Neural cell (in vitro differentiated cells): ENCODE measurements at regions not wholly inside any gene's neighbourhood (a gene's known extent, or its start where the extent isn't known, plus 50 kb on each side); places are given as distances from the start of the nearest gene placed in this dataset.

ENCODE experiments used
- H2AFZ ChIP-seq: fragments of 200-600, 300-800 bp; sonication (generic), shearing (Covaris generic); 2 replicates; pipeline ENCODE4 v1.6.0; 2014; ENCODE audit warnings: low read depth, mild to moderate bottlenecking, antibody characterized with exemption, low read length, moderate library complexity
- H3F3A ChIP-seq: fragments of 200-600 bp; shearing (Covaris generic); 2 replicates; pipeline ENCODE4 v1.6.1; 2016; ENCODE audit warnings: mild to moderate bottlenecking, moderate library complexity, mixed read lengths, antibody characterized with exemption, low read length; ENCODE audit not compliant: insufficient read depth, poor library complexity, severe bottlenecking
- H3K27ac ChIP-seq: fragments of 200-600, 300-800 bp; sonication (generic), shearing (Covaris generic); 2 replicates; pipeline ENCODE4 v1.5.1; 2014; ENCODE audit warnings: mild to moderate bottlenecking, low read length, moderate library complexity
- H3K27me3 ChIP-seq: fragments of 300-800, 200-600 bp; sonication (generic), shearing (Covaris generic); 2 replicates; pipeline ENCODE4 v1.6.0; 2014; ENCODE audit warnings: mild to moderate bottlenecking, low read depth, low read length, moderate library complexity; ENCODE audit not compliant: insufficient read depth
- H3K36me3 ChIP-seq: fragments of 300-800, 200-600 bp; sonication (generic), shearing (Covaris generic); 2 replicates; pipeline ENCODE4 v1.5.1; 2014; ENCODE audit warnings: mild to moderate bottlenecking, antibody characterized with exemption, low read length, moderate library complexity; ENCODE audit not compliant: insufficient read depth
- H3K4me2 ChIP-seq: fragments of 300-800, 200-600 bp; sonication (generic), shearing (Covaris generic); 2 replicates; pipeline ENCODE4 v1.6.0; 2014; ENCODE audit warnings: mild to moderate bottlenecking, low read length
- H3K4me3 ChIP-seq: fragments of 300-800, 200-600 bp; sonication (generic), shearing (Covaris generic); 2 replicates; pipeline ENCODE4 v1.5.1; 2014; ENCODE audit warnings: mild to moderate bottlenecking, low read length, moderate library complexity
- H3K79me2 ChIP-seq: fragments of 200-600 bp; shearing (Covaris generic); replicated peaks from 2 replicates; pipeline ENCODE4 v1.6.0; 2014; ENCODE audit warnings: mild to moderate bottlenecking, low read length, moderate library complexity; ENCODE audit not compliant: insufficient read depth
- H3K9ac ChIP-seq: fragments of 300-800, 200-600 bp; sonication (generic), shearing (Covaris generic); 2 replicates; pipeline ENCODE4 v1.6.1; 2016; ENCODE audit warnings: mild to moderate bottlenecking, low read length, mixed read lengths
- H3K9me2 ChIP-seq: fragments of 200-600 bp; shearing (Covaris generic); 2 replicates; pipeline ENCODE4 v1.6.1; 2016; ENCODE audit warnings: mild to moderate bottlenecking, low read length, mixed read lengths; ENCODE audit not compliant: insufficient read depth
- H3K9me3 ChIP-seq: fragments of 200-600, 300-800 bp; sonication (generic), shearing (Covaris generic); 2 replicates; pipeline ENCODE4 v1.6.1; 2016; ENCODE audit warnings: mild to moderate bottlenecking, mixed run types, low read length, moderate library complexity, mixed read lengths
- H4K20me1 ChIP-seq: fragments of 200-600 bp; shearing (Covaris generic); 2 replicates; pipeline ENCODE4 v1.6.1; 2016; ENCODE audit warnings: mild to moderate bottlenecking, mixed run types; ENCODE audit not compliant: insufficient read depth
- EP300 ChIP-seq: fragments of 450-650 bp; conservative IDR thresholded peaks from 2 replicates; pipeline ENCODE4 v1.6.1; 2014; ENCODE audit warnings: antibody characterized with exemption, mild to moderate bottlenecking, moderate library complexity; ENCODE audit not compliant: poor library complexity, severe bottlenecking
- EZH2 ChIP-seq: fragments of 200-600, 300-800 bp; shearing (Covaris generic), sonication (generic); IDR thresholded peaks from 2 replicates; pipeline ENCODE4 v1.6.1; 2014; ENCODE audit warnings: antibody characterized with exemption, low read length, borderline replicate concordance, mild to moderate bottlenecking; ENCODE audit not compliant: insufficient read depth, poor library complexity, severe bottlenecking
- MXI1 ChIP-seq: fragments of 450-650 bp; conservative IDR thresholded peaks from 2 replicates; pipeline ENCODE4 v1.6.1; 2014; ENCODE audit warnings: antibody characterized with exemption, mild to moderate bottlenecking; ENCODE audit not compliant: poor library complexity, severe bottlenecking
- POLR2AphosphoS5 ChIP-seq: IDR thresholded peaks from 2 replicates; pipeline ENCODE4 v1.6.1; 2012
- RAD21 ChIP-seq: fragments of 450-650 bp; conservative IDR thresholded peaks from 2 replicates; pipeline ENCODE4 v1.6.1; 2014; ENCODE audit warnings: antibody characterized with exemption, mild to moderate bottlenecking, moderate library complexity
- SMC3 ChIP-seq: fragments of 450-650 bp; conservative IDR thresholded peaks from 2 replicates; pipeline ENCODE4 v1.6.1; 2014; ENCODE audit warnings: antibody characterized with exemption, mild to moderate bottlenecking, moderate library complexity; ENCODE audit not compliant: poor library complexity
- TAF1 ChIP-seq: IDR thresholded peaks from 2 replicates; pipeline ENCODE4 v1.6.1; 2012; ENCODE audit warnings: low read depth
- TF ChIP-seq, protein P1 (sequence below): IDR thresholded peaks from 2 replicates; pipeline ENCODE4 v1.6.1; 2012; ENCODE audit warnings: borderline replicate concordance
- TF ChIP-seq, protein P2 (sequence below): fragments of 450-650 bp; IDR thresholded peaks from 2 replicates; pipeline ENCODE4 v1.5.1; 2014; ENCODE audit warnings: antibody characterized with exemption, mild to moderate bottlenecking, moderate library complexity; ENCODE audit not compliant: poor library complexity, severe bottlenecking

DNA sequence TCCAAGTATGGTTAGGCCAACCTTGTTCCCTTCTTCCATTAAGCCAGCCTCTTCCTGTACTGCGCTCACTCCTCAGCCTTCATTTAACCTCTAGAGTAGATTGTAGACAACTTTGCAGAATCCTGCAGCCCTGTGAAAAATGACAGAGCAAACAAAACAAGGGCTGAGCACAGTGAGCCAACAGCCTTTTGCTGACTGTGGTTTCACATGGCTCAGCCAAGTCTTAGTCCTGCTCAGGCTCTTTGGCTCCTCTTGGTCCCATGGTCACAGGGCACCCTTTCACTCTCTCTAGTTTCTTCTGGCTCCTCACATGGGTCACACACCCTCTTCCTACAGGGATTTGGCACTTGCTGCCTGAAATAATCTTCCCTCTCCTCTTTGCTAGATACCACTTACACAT is 900.3 kb downstream of the CCSER2 start:
- TF ChIP-seq, protein P1, sequence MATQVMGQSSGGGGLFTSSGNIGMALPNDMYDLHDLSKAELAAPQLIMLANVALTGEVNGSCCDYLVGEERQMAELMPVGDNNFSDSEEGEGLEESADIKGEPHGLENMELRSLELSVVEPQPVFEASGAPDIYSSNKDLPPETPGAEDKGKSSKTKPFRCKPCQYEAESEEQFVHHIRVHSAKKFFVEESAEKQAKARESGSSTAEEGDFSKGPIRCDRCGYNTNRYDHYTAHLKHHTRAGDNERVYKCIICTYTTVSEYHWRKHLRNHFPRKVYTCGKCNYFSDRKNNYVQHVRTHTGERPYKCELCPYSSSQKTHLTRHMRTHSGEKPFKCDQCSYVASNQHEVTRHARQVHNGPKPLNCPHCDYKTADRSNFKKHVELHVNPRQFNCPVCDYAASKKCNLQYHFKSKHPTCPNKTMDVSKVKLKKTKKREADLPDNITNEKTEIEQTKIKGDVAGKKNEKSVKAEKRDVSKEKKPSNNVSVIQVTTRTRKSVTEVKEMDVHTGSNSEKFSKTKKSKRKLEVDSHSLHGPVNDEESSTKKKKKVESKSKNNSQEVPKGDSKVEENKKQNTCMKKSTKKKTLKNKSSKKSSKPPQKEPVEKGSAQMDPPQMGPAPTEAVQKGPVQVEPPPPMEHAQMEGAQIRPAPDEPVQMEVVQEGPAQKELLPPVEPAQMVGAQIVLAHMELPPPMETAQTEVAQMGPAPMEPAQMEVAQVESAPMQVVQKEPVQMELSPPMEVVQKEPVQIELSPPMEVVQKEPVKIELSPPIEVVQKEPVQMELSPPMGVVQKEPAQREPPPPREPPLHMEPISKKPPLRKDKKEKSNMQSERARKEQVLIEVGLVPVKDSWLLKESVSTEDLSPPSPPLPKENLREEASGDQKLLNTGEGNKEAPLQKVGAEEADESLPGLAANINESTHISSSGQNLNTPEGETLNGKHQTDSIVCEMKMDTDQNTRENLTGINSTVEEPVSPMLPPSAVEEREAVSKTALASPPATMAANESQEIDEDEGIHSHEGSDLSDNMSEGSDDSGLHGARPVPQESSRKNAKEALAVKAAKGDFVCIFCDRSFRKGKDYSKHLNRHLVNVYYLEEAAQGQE = no peak
- TF ChIP-seq POLR2AphosphoS5 (no peak), EZH2 (no peak), EP300 (no peak), TAF1 (no peak), RAD21 (no peak), SMC3 (no peak), MXI1 (no peak)
- TF ChIP-seq, protein P2, sequence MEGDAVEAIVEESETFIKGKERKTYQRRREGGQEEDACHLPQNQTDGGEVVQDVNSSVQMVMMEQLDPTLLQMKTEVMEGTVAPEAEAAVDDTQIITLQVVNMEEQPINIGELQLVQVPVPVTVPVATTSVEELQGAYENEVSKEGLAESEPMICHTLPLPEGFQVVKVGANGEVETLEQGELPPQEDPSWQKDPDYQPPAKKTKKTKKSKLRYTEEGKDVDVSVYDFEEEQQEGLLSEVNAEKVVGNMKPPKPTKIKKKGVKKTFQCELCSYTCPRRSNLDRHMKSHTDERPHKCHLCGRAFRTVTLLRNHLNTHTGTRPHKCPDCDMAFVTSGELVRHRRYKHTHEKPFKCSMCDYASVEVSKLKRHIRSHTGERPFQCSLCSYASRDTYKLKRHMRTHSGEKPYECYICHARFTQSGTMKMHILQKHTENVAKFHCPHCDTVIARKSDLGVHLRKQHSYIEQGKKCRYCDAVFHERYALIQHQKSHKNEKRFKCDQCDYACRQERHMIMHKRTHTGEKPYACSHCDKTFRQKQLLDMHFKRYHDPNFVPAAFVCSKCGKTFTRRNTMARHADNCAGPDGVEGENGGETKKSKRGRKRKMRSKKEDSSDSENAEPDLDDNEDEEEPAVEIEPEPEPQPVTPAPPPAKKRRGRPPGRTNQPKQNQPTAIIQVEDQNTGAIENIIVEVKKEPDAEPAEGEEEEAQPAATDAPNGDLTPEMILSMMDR = no peak
- H3F3A ChIP-seq = no peaks in the 10 kb centered on the region

DNA sequence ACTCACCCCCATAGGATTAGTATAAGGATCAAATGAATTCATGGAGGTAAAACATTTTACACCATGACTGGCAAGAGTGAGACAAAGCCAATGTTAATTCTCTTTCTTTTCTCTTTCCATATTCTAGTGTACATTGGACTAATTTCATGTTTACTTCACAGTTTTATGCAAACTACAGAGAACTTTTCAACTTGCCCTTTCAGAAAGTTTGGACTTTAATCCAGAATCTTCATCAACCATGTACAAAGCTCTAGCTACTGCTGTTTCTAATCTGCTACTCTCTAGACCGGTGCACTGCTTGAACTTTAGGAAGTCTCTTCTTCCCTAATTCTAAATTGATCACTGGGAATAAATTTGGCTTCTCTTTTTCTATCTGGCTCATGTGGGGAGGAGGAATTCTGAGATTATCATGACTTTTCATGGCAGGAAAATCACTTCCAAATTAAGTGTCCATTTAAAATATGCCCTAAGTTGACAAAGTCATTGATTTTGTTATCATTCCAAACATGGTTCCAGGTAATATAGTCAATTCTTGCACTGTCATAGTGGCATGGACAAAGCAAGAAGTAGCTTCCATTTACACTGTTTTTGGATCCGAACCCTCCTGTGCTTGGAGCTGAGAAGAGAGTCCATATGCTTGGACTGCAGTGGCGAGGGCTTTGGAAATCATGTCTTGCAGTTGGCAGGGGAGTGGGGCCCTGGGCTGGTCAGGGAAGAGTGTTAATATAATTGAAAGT is 903.3 kb downstream of the CCSER2 start:
- H3K4me3 ChIP-seq = no peak overlapping the region
- no peaks in the 10 kb centered on the region for H3K9me3 ChIP-seq
- no peak overlapping the region for H2AFZ ChIP-seq
- H4K20me1 ChIP-seq = no peaks in the 10 kb centered on the region
- no peak overlapping the region for H3K27ac ChIP-seq
- no peaks in the 10 kb centered on the region for H3K36me3 ChIP-seq
- no peak overlapping the region for H3K9ac ChIP-seq
- H3F3A ChIP-seq = no peaks in the 10 kb centered on the region
- no peaks in the 10 kb centered on the region for H3K27me3 ChIP-seq
- H3K79me2 ChIP-seq = no peaks in the 10 kb centered on the region
- no peak for TF ChIP-seq RAD21
- no peak for TF ChIP-seq POLR2AphosphoS5
- TF ChIP-seq EP300 = no peak
- TF ChIP-seq TAF1 = no peak
- TF ChIP-seq MXI1 = no peak
- TF ChIP-seq, protein P2 = no peak
- no peak for TF ChIP-seq EZH2
- no peak for TF ChIP-seq SMC3
- TF ChIP-seq, protein P1 = no peak
- no peak overlapping the region for H3K4me2 ChIP-seq
- no peaks in the 10 kb centered on the region for H3K9me2 ChIP-seq

More for the DNA sequence above, 900.3 kb downstream of the CCSER2 start:
- H3K79me2 ChIP-seq = no peaks in the 10 kb centered on the region
- H3K36me3 ChIP-seq = no peaks in the 10 kb centered on the region
- H3K27ac ChIP-seq = no peak overlapping the region
- H3K9me3 ChIP-seq = no peaks in the 10 kb centered on the region
- H3K4me2 ChIP-seq = no peak overlapping the region
- no peak overlapping the region for H3K9ac ChIP-seq
- no peaks in the 10 kb centered on the region for H3K27me3 ChIP-seq
- no peak overlapping the region for H2AFZ ChIP-seq
- H3K9me2 ChIP-seq = no peaks in the 10 kb centered on the region
- no peak overlapping the region for H3K4me3 ChIP-seq
- H4K20me1 ChIP-seq = no peaks in the 10 kb centered on the region
